Stimulated activated memory B cell treated with anti-CD40 and anti-IgM and Interleukin-4, amounts not matched to agents 10 μg/mL and 1 μg/mL and 100 μg/mL, for 72 hours (primary cell): ENCODE measurements at regions not wholly inside any gene's neighbourhood (a gene's known extent, or its start where the extent isn't known, plus 50 kb on each side); places are given as distances from the start of the nearest gene placed in this dataset.

Source experiments
- ATAC-seq: fragments of 150-1000 bp; cut with Tn5 transposase; 2 replicates; pipeline ENCODE4 v1.10.0; 2021
- H3K27ac Mint-ChIP-seq: one replicate; pipeline ENCODE4 v1.8.0; 2022; ENCODE audit warnings: mild to moderate bottlenecking, mixed read lengths
- H3K27me3 Mint-ChIP-seq: one replicate; pipeline ENCODE4 v1.8.0; 2022; ENCODE audit warnings: mixed read lengths
- H3K36me3 Mint-ChIP-seq: one replicate; pipeline ENCODE4 v1.8.0; 2022; ENCODE audit warnings: mixed read lengths
- H3K4me1 Mint-ChIP-seq: one replicate; pipeline ENCODE4 v1.8.0; 2022; ENCODE audit warnings: mixed read lengths
- H3K4me3 Mint-ChIP-seq: one replicate; pipeline ENCODE4 v1.8.0; 2022; ENCODE audit warnings: mild to moderate bottlenecking, moderate library complexity, mixed read lengths
- H3K9me3 Mint-ChIP-seq: one replicate; pipeline ENCODE4 v1.8.0; 2022; ENCODE audit warnings: mixed read lengths

GRCh38 chr10:58919927-58920654 is 256.4 kb upstream of the PHYHIPL start:
- Mint-ChIP-seq H3K4me3 (no peak overlapping the region), H3K9me3 (no peaks in the 10 kb centered on the region), H3K27me3 (no peaks in the 10 kb centered on the region), H3K27ac (no peak overlapping the region), H3K36me3 (no peaks in the 10 kb centered on the region), H3K4me1 (no peaks in the 10 kb centered on the region)
- no peak for ATAC-seq

DNA sequence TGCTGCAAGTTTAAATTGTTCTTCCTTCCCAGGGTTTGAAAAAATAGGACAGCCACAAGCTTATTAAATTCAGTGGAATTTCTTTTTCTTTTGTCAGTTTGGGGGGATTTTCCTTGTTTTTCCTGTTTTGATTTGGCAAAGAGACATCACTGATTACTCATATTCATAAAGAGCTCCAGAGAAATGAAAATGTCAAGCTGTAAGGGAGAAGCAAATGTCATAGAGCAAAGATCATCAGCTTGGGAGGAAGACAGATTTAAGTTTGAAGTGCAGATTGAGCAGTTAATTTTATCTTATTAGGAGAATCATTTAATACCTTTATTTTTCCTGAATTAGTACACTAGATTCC is 255.8 kb upstream of the PHYHIPL start:
- H3K27ac Mint-ChIP-seq, result no peak overlapping the region
- no peaks in the 10 kb centered on the region for H3K4me1 Mint-ChIP-seq
- no peak overlapping the region for H3K4me3 Mint-ChIP-seq
- no peaks in the 10 kb centered on the region for H3K27me3 Mint-ChIP-seq
- H3K9me3 Mint-ChIP-seq, result no peaks in the 10 kb centered on the region
- H3K36me3 Mint-ChIP-seq, result no peaks in the 10 kb centered on the region
- ATAC-seq, result no peak

DNA sequence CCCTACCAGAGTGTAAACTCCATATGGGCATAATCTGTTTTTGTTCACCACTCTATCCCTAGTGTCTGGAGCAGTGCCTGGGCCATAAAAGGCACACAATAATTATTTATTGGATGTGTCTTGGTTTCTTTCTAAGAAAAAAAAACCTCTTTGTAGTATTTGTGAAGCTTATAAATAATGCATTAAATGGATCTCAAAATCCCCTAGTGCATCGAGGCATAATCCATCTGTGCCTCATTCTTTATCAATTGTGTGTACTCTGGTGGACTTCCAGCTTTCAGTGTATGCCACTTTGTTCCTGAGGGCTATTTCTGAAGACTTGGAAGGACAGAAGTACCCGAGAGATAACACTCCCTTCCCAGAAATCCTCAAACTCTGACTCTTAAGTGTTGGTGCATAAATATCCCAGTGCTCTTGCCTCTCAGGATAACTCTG is 255.0 kb upstream of the PHYHIPL start:
- ATAC-seq, result no peak
- Mint-ChIP-seq H3K4me1 (no peaks in the 10 kb centered on the region), H3K36me3 (no peaks in the 10 kb centered on the region), H3K27me3 (no peaks in the 10 kb centered on the region), H3K4me3 (no peak overlapping the region), H3K9me3 (peaks cover 2% of the 10 kb centered on the region), H3K27ac (no peak overlapping the region)

DNA sequence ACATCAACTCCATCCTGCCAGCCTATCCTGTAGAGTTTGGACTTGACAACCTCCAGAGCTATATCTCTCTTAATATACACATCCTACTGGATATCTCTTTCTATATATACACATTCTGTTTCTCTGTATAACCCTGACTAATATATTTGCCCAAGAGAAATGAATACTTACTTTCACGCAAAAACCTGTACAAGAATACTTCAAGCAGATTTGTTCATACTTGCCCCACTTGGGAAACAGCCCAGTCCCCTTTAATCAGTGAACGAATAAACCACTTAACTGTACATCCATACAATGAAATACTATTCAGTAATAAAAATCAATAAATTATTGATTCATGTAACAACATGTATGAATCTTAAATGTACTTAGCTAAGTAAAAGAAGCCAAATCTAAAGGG is 251.1 kb upstream of the PHYHIPL start:
- Mint-ChIP-seq H3K27ac (no peak overlapping the region), H3K36me3 (no peaks in the 10 kb centered on the region), H3K4me1 (no peaks in the 10 kb centered on the region), H3K9me3 (peaks cover 7% of the 10 kb centered on the region), H3K27me3 (no peaks in the 10 kb centered on the region), H3K4me3 (no peak overlapping the region)
- ATAC-seq, result no peak

- Mint-ChIP-seq H3K27ac (no peak overlapping the region), H3K36me3 (no peaks in the 10 kb centered on the region), H3K4me1 (no peaks in the 10 kb centered on the region), H3K4me3 (no peak overlapping the region), H3K27me3 (no peaks in the 10 kb centered on the region), H3K9me3 (peaks cover 7% of the 10 kb centered on the region)
- ATAC-seq, result no peak
Observed at GRCh38 chr10:58930500-58930899, 245.9 kb upstream of the PHYHIPL start.

DNA sequence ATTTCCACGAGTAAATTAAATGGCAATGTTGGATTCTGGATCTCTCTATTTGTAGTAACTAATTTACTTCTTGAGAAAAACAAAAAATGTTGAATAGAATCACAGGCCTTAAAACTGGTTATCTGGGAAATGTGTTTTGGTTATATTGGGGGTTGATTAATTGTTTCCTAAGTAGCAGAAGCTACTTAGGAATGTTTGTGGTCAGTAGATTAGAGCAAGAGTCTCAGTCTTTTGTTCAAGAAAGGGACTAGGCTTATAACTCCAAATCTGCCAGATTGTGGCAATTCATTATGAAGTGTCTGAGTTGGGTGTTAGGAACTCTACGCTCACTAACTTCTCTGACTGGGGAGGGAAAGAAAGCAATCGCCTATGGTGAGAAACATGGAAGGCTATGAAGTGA is 244.3 kb upstream of the PHYHIPL start:
- H3K9me3 Mint-ChIP-seq, result peaks cover 4% of the 10 kb centered on the region
- no peak for ATAC-seq
- H3K4me3 Mint-ChIP-seq, result no peak overlapping the region
- H3K36me3 Mint-ChIP-seq, result no peaks in the 10 kb centered on the region
- H3K27me3 Mint-ChIP-seq, result no peaks in the 10 kb centered on the region
- H3K27ac Mint-ChIP-seq, result no peak overlapping the region
- H3K4me1 Mint-ChIP-seq, result no peaks in the 10 kb centered on the region

- ATAC-seq, result no peak
- Mint-ChIP-seq H3K27me3 (no peaks in the 10 kb centered on the region), H3K4me3 (no peak overlapping the region), H3K27ac (no peak overlapping the region), H3K36me3 (no peaks in the 10 kb centered on the region), H3K4me1 (no peaks in the 10 kb centered on the region), H3K9me3 (peaks cover 4% of the 10 kb centered on the region)
Observed at GRCh38 chr10:58932577-58933314, 243.7 kb upstream of the PHYHIPL start.

- H3K9me3 Mint-ChIP-seq, result no peaks in the 10 kb centered on the region
- no peak overlapping the region for H3K4me3 Mint-ChIP-seq
- H3K36me3 Mint-ChIP-seq, result no peaks in the 10 kb centered on the region
- H3K27ac Mint-ChIP-seq, result no peak overlapping the region
- no peaks in the 10 kb centered on the region for H3K27me3 Mint-ChIP-seq
- H3K4me1 Mint-ChIP-seq, result no peaks in the 10 kb centered on the region
- no peak for ATAC-seq
Observed at GRCh38 chr10:58936364-58936763, 240.1 kb upstream of the PHYHIPL start.

GRCh38 chr10:58937423-58937822 is 239.0 kb upstream of the PHYHIPL start:
- no peaks in the 10 kb centered on the region for H3K36me3 Mint-ChIP-seq
- H3K9me3 Mint-ChIP-seq, result no peaks in the 10 kb centered on the region
- H3K27ac Mint-ChIP-seq, result no peak overlapping the region
- no peak for ATAC-seq
- no peak overlapping the region for H3K4me3 Mint-ChIP-seq
- H3K4me1 Mint-ChIP-seq, result no peaks in the 10 kb centered on the region
- no peaks in the 10 kb centered on the region for H3K27me3 Mint-ChIP-seq

GRCh38 chr10:58942724-58943123 is 233.7 kb upstream of the PHYHIPL start:
- Mint-ChIP-seq H3K4me1 (no peaks in the 10 kb centered on the region), H3K4me3 (no peak overlapping the region)

GRCh38 chr10:58943256-58943890 is 233.1 kb upstream of the PHYHIPL start:
- Mint-ChIP-seq H3K27me3 (no peaks in the 10 kb centered on the region), H3K9me3 (peaks cover 3% of the 10 kb centered on the region), H3K27ac (no peak overlapping the region), H3K4me1 (no peaks in the 10 kb centered on the region), H3K36me3 (no peaks in the 10 kb centered on the region), H3K4me3 (no peak overlapping the region)
- ATAC-seq, result no peak

More at GRCh38 chr10:58942724-58943123, 233.7 kb upstream of the PHYHIPL start:
- no peak for ATAC-seq
- no peaks in the 10 kb centered on the region for H3K36me3 Mint-ChIP-seq
- H3K27ac Mint-ChIP-seq, result no peak overlapping the region
- H3K9me3 Mint-ChIP-seq, result peaks cover 3% of the 10 kb centered on the region
- no peaks in the 10 kb centered on the region for H3K27me3 Mint-ChIP-seq

GRCh38 chr10:58943960-58944359 is 232.5 kb upstream of the PHYHIPL start:
- Mint-ChIP-seq H3K27ac (no peak overlapping the region), H3K36me3 (no peaks in the 10 kb centered on the region), H3K4me1 (no peaks in the 10 kb centered on the region), H3K4me3 (no peak overlapping the region), H3K27me3 (no peaks in the 10 kb centered on the region), H3K9me3 (peaks cover 3% of the 10 kb centered on the region)
- no peak for ATAC-seq

GRCh38 chr10:58948303-58948702 is 228.1 kb upstream of the PHYHIPL start:
- peaks cover 3% of the 10 kb centered on the region for H3K9me3 Mint-ChIP-seq
- H3K36me3 Mint-ChIP-seq, result no peaks in the 10 kb centered on the region
- H3K4me3 Mint-ChIP-seq, result no peak overlapping the region
- no peaks in the 10 kb centered on the region for H3K27me3 Mint-ChIP-seq
- no peaks in the 10 kb centered on the region for H3K4me1 Mint-ChIP-seq
- ATAC-seq, result no peak
- H3K27ac Mint-ChIP-seq, result no peak overlapping the region

DNA sequence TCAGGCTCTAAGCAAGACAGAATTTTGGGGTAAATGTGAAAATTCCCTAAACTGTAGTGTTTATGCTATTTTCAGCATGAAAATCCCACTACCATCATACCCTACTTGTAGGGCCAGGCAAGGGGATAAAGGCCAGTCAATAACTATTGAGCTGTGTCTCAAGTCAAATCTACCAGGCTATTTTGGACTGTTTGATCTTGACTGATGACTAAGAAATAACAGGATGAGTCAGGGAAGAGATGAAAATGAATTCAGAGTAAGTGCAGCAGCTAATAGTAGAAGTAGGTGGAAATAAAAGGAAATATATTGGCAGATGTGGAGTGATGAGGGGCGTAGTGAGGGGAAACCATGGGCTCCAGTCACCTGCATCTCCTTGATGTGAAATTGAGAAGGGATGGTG is 225.8 kb upstream of the PHYHIPL start:
- H3K36me3 Mint-ChIP-seq, result no peaks in the 10 kb centered on the region
- H3K27me3 Mint-ChIP-seq, result no peaks in the 10 kb centered on the region
- no peak overlapping the region for H3K27ac Mint-ChIP-seq
- H3K9me3 Mint-ChIP-seq, result peaks cover 3% of the 10 kb centered on the region
- H3K4me1 Mint-ChIP-seq, result no peaks in the 10 kb centered on the region
- H3K4me3 Mint-ChIP-seq, result no peak overlapping the region
- ATAC-seq, result no peak

DNA sequence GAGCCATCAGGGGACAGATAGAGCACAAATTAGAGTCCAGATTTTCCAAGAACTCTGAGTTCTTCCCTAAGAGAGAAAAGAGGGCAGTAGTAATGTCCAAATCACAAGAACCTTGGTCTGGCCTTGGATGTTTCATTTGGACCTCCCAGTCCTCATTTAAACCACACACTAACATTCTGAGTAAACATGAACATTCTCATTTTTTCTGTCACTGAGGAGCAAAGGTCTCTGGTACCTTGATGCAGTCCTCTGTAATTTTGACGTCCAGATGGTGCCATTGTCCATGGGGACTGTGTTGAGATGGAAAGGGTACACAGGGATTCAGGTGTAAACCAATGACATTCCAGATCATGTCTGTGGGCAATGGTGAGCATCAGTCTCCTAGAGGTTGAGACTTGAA is 225.4 kb upstream of the PHYHIPL start:
- no peak overlapping the region for H3K27ac Mint-ChIP-seq
- H3K4me1 Mint-ChIP-seq, result no peaks in the 10 kb centered on the region
- no peaks in the 10 kb centered on the region for H3K9me3 Mint-ChIP-seq
- H3K4me3 Mint-ChIP-seq, result no peak overlapping the region
- no peaks in the 10 kb centered on the region for H3K27me3 Mint-ChIP-seq
- no peaks in the 10 kb centered on the region for H3K36me3 Mint-ChIP-seq
- no peak for ATAC-seq

DNA sequence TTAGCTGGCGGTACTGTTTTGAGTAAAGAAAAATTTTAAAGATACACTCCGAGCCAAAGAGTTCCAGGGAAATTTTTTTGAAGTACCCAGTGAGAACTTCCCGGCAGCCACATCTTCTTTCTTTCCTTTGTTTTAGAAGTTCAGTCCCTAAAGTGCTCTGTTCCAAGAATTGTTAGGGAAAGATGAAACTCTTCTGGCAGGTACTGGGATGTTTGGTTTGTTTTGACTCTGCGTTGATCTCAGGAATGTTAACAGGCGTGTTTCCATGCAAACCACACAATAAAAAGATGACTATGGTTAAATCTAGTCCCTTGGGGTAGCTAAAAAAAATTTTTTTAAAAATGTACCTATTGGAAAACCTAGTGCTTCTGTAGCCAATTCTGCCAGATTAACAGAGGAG is 224.7 kb upstream of the PHYHIPL start:
- H3K4me1 Mint-ChIP-seq, result no peaks in the 10 kb centered on the region
- H3K27me3 Mint-ChIP-seq, result no peaks in the 10 kb centered on the region
- H3K36me3 Mint-ChIP-seq, result no peaks in the 10 kb centered on the region
- ATAC-seq, result no peak
- no peaks in the 10 kb centered on the region for H3K9me3 Mint-ChIP-seq
- no peak overlapping the region for H3K27ac Mint-ChIP-seq
- no peak overlapping the region for H3K4me3 Mint-ChIP-seq
